GM18867 (cell line): ENCODE measurements at regions not wholly inside any gene's neighbourhood (a gene's known extent, or its start where the extent isn't known, plus 50 kb on each side); places are given as distances from the start of the nearest gene placed in this dataset.
A peak's percentile ranks its signal among the peaks of the same experiment; 100 is the strongest.
"Not testable (repeated sequence)": the region's sequence is repeated elsewhere in the genome, so short reads cannot be mapped to it uniquely, and the experiment has no call there.

Experiments used
- ATAC-seq: cut with Tn5 transposase; IDR thresholded peaks from one replicate; pipeline ENCODE4 v1.9.1; 2021; ENCODE audit warnings: mild to moderate bottlenecking, moderate library complexity; ENCODE audit not compliant: unreplicated experiment

DNA sequence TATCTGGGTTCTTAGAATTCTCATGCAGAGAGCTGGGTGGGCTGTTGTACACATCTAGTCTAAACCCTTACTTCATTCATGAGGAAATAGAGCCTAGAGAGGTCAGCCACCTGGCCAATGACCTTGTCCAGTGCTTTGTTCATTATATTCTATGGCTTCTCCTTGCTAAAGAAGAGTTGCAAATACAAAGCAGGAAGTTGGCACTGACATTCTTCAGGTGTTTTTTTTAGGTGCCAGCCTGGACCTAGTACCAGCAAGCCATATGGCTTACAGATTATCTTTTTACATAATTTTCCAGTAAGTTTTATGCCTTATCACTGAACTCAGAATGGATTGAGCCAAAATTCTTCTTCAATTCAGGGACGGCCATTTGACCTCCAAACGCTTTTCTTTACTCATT lies 54.7 kb upstream of the PGM2 start:
- no peak for ATAC-seq

DNA sequence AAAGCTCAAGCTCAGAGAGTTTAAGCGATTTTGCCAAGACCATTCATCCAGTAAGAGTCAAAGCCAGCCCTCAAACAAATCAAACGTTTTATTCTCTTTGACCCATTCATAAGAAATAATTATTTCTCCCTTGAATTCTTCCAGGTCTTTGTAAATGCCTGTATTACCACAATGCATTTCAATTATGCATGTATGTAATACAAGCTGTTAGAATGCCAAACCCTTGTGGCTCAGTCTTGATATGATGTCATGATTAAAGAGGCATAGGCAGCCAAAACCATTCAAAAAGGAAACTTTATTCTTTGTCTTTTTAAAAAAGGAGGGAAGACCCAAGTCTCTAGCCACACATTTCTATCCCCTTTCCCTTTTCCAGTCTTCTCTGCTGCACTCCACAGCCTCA lies 56.5 kb upstream of the PGM2 start:
- ATAC-seq = no peak

DNA sequence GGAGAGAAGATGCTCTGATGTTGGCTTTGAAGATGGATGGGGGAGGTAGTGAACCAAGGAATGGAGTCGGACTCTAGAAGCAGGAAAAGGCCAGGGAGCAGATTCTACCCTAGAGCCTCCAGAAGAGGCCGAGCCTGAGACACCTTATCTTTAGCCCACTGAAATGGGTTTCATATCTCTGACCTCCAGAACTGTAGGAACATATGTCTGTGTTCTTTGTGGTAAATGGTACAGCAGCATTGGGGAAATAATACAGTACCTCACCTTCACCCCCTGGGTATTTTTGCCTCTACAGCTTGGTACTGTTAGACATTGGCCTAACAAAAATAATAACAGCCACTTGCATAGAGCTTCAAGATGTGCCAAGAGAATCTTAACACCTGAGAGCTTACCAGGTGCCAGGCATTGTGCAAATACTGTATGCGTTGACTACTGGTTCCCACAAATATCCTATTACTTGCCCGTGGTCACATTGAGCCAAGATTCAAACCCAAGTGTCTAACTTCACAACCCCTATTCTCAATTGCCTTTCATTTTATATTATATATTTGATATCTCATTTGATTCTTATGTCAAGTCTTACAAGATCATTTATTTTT lies 57.0 kb upstream of the PGM2 start:
- no peak for ATAC-seq

DNA sequence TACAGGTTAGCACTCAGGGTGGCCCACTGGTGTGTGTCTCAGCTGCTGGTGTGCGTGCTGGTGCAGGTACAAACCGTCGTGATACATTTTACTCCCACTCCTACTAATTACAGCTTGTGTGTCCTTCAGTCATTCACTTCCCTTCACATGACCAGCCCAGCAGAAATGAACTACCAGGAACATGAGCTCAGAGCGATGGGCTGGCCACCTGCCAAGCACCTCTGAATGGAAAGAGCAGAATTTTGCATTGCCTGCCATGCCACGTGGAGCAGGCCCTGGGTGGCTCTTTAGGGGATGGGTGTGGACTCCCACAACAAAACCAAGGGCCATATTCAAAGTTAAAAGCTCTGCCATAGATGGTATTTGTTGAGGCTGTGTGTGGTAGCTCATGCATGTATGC lies 58.9 kb upstream of the PGM2 start:
- ATAC-seq = no peak

DNA sequence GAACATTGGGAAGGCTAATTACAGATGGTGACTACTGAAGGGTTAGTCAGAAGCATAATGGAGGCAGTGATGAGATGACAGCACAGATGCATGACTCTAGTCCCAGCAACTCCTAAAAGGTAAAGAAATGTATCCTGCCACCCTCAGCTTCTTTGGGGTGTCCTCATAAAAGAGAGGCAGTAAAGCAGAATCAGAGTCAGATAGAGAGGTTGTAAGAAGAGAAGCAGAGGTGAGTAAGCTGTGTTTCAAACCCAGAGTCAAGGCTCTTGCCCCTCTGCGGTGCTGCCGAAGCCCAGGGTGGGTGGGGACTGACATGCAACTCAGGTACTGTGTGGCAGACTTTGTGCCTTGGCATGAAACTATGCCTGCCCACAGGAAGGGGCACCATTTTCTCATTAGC lies 59.5 kb upstream of the PGM2 start:
- no peak for ATAC-seq

DNA sequence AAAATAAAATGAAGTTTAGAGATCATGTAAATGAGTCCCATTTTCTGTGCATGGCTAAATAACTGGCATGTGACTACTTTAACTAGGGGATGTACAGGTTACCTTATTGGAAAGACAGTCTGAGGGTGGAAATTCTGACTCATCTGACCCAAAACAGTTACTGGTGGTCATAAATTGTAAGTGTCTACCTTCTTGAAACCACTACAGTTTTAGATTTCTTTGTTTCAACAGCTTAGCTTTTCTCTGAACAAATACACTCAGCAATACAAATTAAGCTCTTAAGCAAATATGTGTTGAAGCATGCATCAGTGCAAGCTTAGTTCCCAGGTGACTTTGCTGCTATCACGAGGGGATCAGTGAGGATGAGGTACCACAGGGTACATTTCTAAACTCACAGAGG lies 60.7 kb upstream of the PGM2 start:
- peak; percentile 75 for ATAC-seq

DNA sequence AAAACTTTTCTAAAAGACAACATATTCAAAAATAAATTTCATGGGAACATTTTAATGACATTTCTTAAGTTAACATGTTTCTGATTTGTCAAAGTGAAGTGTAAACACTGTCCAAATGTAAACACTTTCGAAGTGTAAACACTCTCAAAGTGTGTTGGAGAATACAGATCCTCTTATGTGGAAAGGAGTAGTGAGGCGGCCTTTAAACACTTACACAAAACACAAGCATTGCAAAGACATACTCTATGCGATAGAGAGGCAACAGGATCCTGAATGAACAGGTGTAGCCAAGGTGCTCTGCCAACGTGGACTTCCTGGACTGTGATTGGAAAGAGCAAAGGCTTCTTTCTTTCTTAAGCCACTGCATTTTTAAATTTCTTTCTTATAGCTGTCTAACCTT lies 62.7 kb upstream of the PGM2 start:
- ATAC-seq = no peak

DNA sequence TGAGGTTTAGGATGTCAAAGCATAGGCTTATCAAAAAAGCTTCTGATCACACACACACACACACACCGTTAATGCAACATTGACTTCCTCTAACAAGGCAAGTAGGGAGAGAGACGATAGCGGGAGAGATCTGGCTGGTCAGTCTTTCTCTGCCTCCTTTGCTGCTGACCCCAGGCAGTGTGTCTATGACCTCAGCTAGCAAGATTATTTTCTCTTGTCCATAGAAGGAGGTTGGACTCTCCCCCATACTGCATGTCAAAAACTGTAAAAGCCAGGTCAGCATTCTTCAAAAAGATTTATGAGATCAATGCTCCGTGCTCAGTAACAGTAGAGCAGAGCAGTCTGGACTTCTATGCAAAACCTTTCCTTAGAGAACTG lies 63.5 kb upstream of the PGM2 start:
- ATAC-seq = no peak

DNA sequence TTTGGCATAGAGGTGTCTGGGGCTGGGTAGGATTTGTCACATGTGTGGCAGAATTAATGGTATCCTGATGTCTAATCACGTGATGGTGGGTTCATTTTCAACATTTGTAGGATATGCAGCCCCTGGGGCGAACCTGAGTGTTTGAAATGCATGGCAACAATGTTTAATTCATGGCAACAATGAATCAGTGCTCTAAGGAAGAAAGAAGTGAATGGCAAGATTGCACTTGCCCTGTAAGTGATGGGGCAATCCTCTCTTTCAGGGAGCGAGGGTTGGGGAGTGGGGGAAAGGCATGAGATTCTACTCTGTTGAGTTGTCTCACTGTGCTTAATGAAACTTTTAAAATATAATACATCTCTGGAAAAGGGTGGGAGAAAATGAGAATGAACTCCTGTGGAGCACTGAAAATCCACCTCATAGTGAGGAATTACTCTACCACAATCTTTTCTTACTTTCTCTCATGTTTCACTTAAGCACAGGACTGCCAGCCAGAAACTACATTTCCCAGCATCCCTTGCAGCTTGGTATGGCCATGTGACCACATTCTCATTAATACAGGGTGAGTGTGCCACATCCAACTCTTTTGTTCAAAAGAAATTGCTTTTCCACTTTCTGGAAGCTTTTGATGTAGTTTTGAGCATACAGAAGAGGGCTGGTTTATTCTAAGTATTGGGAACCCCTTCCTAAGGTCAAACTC lies 64.0 kb upstream of the PGM2 start:
- no peak for ATAC-seq

DNA sequence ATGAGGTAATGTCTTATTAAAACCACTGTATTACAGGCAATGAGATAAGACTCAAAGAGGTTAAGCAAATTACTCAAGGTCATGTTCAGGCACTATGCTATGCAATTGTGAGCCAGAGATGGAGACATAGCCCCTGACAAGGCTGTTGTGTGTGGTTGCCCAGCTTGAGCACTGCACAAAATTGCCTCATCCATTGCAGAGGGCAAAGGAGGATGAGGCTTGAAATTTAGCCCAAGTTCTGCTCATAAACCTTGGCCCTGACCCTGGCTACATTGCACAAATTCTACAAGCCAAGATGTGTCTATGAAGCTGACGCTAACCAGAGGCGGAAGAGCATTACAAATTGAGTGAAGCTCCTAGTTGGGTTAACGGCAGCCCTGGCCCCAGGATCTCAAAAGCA lies 65.6 kb upstream of the PGM2 start:
- no peak for ATAC-seq

DNA sequence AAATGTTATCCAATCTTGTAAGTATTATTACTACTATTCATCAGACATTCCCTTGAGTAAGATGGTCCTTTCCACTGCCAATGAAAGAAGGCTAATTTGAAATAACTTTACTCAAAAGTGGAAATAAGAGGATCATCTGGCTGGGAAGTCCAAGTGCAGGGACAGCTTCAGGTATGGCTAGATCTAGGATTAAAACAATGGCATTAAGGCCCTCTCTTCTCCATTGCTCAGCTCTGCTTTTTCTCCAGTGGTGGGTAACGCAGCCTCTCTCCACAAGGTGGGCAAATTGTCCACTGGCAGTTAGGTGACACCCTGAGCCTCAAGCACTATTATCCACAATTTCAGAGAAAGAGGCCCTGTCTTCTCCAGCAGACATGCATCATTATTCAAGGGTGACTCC lies 66.7 kb upstream of the PGM2 start:
- ATAC-seq = no peak

DNA sequence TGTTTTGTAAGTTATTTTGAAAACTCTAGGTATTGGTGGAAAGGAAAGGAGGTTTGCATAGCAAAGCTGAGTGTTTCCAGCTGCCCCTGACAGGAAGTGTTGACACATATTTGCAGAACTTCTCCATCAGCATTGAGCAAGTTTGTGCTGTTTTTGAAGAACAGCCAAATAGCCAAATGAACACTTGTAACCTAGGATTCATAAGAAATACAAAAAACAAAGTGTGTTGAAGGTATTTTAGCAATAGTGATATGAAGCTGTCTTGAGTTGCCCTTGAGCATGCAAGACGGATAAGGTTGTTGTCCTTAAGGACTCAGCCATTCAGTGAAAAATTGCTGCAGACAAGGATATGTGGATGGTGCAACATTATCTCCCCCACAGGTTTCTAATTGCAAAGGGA lies 68.3 kb upstream of the PGM2 start:
- ATAC-seq = no peak

DNA sequence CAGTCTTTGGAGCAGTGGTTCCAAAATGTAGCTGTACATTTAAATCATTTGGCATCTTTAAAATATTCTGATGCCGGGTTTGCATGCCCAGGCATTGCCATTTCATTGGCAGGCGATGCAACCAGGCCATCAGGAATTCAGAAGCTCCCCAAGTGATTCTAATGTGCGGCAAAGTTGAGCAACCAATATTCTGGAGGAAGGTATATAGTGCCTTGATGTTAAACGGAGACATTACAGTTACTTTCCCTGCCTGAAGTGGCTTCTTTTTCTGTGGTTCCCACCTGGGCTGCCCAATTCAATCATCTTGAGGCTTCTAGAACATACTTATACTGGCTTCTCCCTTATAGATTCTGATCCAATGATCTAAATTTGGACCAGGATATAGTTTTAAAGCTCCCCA lies 68.7 kb upstream of the PGM2 start:
- no peak for ATAC-seq

DNA sequence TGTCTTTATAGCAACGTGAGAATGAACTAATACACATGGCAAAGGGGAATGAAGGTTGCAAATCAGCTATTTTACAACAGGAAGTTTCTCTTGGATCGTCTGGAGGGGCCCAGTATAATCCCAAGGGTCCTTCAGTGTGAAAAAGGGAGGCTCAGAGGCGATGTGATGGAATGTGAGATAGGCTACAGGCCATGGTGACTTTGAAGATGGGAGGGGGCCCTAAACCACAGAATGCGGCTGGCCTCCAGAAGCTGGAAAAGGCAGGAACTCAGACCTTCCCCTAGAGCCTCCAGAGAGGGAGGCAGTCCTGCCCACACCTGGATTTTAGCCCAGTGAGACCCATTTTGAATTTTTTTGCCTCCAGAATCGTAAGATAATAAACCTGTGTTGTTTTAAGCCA lies 69.4 kb upstream of the PGM2 start:
- no peak for ATAC-seq

DNA sequence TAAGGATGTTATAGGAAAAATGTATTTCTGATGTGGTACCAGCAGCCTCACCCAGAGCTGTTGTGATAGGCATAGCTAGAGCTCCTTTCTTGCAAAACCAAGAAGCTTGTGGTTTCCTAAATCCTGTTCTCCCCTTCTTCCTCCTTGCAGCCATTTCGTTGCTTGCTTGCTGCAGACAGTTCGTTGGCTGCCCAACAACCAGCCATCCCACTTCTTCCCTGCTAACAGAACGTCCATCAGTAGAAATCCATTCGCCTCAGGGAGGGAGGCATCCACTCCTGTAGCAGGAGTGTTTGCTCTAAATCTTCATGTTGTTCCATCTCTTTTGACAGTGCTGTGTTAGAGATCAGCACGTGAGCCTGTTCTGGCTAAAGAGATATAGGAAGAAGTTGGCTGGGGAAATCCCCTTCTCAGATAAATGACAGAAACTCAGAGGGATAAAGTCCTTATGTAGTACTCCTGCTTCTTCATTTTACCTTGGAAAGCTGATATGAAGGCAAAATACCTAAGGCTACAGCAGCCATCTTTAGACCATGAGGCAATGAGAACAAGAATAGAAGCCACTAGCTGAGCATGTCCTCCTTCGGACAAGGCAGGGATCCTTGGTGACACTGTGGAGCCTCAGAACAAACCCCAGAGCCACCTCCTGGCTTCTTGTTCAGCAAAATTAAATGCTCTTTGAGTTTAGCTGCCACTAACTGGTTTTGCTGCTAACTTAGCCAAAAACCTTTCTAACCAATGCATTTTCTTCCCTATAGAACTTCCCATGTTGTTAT lies 68.4 kb upstream of the RELL1 start:
- no peak for ATAC-seq

DNA sequence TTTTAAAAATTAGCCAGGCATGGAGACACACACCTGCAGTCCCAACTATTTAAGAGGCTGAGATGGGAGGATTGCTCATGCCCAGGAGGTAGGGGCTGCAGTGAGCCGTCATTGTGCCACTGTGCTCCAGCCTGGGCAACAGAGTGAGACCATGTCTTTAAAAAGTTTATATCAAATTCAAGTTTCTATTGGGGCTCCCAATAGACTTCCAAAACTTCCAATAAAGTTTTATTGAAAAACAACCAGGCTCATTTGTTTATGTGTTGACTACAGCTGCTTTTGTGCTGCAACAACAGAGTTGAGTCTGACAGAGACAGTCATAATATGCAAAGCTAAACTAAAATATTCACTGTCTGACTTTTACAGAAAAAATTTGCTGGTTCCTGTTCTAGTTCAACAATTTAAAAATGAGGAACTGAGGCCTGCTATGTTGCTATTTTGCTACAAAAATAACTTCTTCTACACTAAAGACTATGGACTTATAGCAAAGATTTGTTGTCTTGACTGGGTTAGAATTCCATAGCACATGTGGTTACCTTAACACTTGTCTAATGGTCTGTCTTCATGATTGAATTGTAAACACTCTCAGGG lies 63.3 kb upstream of the RELL1 start:
- ATAC-seq = peak; percentile 74

DNA sequence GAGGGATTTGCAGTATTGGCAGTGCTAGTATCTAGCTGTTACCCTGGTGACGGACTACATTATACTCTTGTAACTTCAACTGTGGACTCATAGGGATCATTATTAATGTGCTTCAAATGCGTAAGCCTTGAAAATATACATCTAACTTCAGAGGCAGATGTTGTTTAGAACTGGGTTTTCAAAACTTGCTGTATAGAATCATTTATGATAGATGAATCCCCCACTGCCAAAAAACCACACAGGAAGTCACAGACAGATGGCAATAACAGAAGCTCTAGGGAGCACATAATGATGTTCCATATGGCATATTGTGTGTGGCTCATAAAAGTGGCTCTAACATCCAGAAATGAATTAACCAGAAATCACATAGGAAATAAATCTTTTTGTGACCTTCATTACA lies 62.3 kb upstream of the RELL1 start:
- no peak for ATAC-seq

DNA sequence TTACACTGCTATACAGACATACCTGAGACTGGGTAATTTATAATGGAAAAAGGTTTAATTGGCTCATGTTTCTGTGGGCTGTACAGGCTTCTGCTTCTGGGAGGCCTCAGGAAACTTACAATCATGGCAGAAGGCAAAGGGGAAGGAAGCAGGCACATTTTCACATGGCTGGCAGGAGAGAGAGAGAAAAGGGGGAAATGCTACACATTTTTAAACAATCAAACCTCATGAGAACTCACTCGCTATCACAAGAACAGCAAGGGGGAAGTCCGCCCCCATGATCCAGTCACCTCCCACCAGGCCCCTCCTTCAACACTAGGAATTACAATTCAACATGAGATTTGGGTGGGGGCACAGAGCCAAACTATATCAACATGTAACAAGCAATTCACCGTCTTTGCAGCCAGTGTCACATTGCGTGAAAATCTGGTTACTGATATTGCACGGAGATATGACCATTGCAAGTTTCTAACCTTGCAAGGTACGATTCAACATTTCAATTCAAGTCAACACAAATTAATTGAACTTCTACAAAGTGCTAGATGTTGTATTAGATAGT lies 61.7 kb upstream of the RELL1 start:
- no peak for ATAC-seq

DNA sequence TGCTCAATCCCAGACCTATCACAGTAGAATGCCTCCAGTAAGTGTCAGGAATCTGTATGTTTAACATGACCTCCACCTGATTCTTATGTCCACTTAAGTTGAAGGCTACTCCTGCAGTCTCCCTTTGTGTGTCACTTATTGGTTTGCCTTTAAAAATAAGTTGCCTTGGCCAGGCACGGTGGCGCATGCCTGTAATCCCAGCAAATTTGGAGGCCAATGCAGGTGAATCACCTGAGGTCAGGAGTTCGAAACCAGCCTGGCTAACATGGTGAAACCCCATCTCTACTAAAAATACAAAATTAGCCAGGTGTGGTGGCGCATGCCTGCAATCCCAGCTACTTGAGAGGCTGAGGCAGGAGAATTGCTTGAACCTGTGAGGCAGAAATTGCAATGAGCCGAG lies 60.7 kb upstream of the RELL1 start:
- not testable (repeated sequence) for ATAC-seq

DNA sequence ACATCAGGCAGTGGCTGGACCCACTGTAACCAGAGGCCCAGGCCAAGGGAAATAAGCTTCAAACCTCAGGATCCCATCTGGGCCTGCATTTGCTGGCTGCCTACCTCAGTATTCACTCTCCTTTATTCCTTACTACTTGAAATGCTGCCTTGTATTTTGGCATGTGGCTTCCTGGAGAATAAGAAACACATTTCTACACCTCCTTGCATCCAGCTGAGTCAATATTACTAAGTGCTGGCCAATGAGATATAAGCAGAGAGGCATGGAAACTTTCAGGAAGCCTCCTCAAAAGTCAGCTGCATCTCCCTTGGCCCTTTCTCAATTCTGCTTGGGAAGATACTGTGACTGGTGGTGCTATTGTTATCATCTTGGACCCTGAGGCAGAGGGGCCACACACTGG lies 59.8 kb upstream of the RELL1 start:
- no peak for ATAC-seq

DNA sequence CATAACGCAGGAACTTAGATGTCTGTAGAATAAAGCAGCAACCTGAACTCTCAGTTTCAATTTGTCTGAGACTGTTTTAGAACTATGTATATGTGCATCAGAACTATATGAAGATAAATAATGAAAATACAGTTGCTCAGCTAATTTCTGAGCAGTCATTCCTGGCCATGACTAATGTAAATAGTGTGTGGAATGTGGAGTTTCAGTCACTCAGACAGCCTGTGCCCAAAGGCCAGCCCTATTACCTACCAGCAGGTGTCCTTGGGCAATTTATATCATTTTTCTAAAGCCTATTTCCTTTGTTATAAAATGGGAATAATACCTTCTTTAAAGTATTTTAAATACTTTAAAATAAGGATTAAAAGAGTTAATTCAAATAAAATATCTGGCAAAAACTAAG lies 56.0 kb upstream of the RELL1 start:
- ATAC-seq = no peak

DNA sequence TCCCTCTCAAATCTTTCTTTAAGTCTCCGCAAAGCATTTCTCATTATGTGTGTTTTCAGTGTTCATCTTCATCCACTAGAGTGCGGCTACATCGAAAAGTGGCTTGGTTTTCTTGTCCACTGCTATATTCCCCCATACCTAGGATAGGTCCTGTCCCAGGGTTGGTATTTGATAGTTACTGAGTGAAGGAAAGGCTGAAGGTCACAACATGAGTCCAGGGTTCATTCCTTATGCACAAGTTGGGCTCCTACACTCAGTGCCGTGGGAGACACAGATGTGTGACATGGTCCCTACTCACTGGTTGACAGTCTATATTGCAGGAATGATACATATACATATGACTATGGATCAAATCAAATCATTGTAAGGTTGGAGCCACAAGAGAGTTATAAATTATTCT lies 55.4 kb upstream of the RELL1 start:
- ATAC-seq = no peak
